Spleen (tissue), 11 donors: ENCODE measurements at regions not wholly inside any gene's neighbourhood (a gene's known extent, or its start where the extent isn't known, plus 50 kb on each side); places are given as distances from the start of the nearest gene placed in this dataset.

Source experiments
- DNase-seq: peaks from one replicate; pipeline ENCODE4 v3.0.0-alpha.2; 2020
- H3K27ac ChIP-seq, 8 donors: fragments of 200-600 bp; sonication (generic) in 7 of 8; 1 replicate in 4 of 8; 2 replicates in 4 of 8; pipeline versions ENCODE4 v1.5.0 to v1.8.0; 2016 to 2021; ENCODE audit warnings: inconsistent platforms in 4 of 8, mild to moderate bottlenecking in 4 of 8, moderate library complexity in 1 of 8
- H3K27me3 ChIP-seq, 7 donors: fragments of 200-600 bp; sonication (generic) in 6 of 7; replicated peaks in 1 of 7; 1 replicate in 4 of 7; 2 replicates in 3 of 7; pipeline versions ENCODE4 v1.5.0 to v1.8.0; 2016 to 2021; ENCODE audit warnings: inconsistent platforms in 3 of 7, mild to moderate bottlenecking in 1 of 7
- H3K36me3 ChIP-seq, 6 donors: fragments of 200-600 bp; sonication (generic) in 5 of 6; 1 replicate in 4 of 6; 2 replicates in 2 of 6; pipeline versions ENCODE4 v1.5.0 to v1.8.0; 2016 to 2021; ENCODE audit warnings: inconsistent platforms in 2 of 6
- H3K4me1 ChIP-seq, 6 donors: fragments of 200-600 bp; sonication (generic) in 5 of 6; 1 replicate in 3 of 6; 2 replicates in 3 of 6; pipeline versions ENCODE4 v1.5.0 to v1.8.0; 2016 to 2021; ENCODE audit warnings: inconsistent platforms in 3 of 6
- H3K4me3 ChIP-seq, 8 donors: fragments of 200-600 bp; sonication (generic) in 7 of 8; 1 replicate in 4 of 8; 2 replicates in 4 of 8; pipeline versions ENCODE4 v1.5.0 to v1.8.0; 2016 to 2021; ENCODE audit warnings: inconsistent platforms in 4 of 8, mild to moderate bottlenecking in 4 of 8, moderate library complexity in 2 of 8
- H3K9me3 ChIP-seq, 8 donors: fragments of 200-600 bp; sonication (generic) in 7 of 8; 1 replicate in 4 of 8; 2 replicates in 4 of 8; pipeline versions ENCODE4 v1.5.0 to v1.8.0; 2016 to 2021; ENCODE audit warnings: inconsistent platforms in 4 of 8
- CTCF ChIP-seq, 11 experiments: fragments of 200-600 bp in 7 of 11; fragments of 450-650 bp in 4 of 11; sonication (generic) in 4 of 11; IDR thresholded peaks in 8 of 11; conservative IDR thresholded peaks in 3 of 11; 1 replicate in 7 of 11; 2 replicates in 4 of 11; pipeline versions ENCODE4 v1.4.0 to v1.8.0; 2016 to 2021; ENCODE audit warnings: antibody characterized with exemption in 11 of 11, inconsistent platforms in 4 of 11, mild to moderate bottlenecking in 1 of 11
- POLR2A ChIP-seq, 3 donors: fragments of 450-650 bp; IDR thresholded peaks; one replicate each; pipeline ENCODE4 v1.5.1; 2017; ENCODE audit warnings: antibody characterized with exemption in 3 of 3, mild to moderate bottlenecking in 1 of 3
- POLR2AphosphoS5 ChIP-seq, 3 donors: sonication (generic); formaldehyde crosslinking; IDR thresholded peaks; one replicate each; pipeline ENCODE4 v1.5.1; 2017; ENCODE audit warnings: antibody characterized with exemption in 3 of 3
- WGBS, 5 donors: extraction: QIAGEN DNeasy Blood & Tissue Kit in 3 of 5; methylation state at CpG; one replicate each; pipeline versions ENCODE4 v1.1.5 to v1.1.7; 2013 to 2018; 5-methylcytosine and 5-hydroxymethylcytosine counted together
- intact Hi-C: fragments of 100-400 bp; cut with DNase I; formaldehyde crosslinking; loops from one replicate; pipeline ENCODE4 v1.15.0; 2023; ENCODE audit warnings: low total_unique reads
- donor health status: healthy with polysubstance abuse.
- donor health status: DM: no; HTN: no; CAD: no; lungs with moderate emphysema.
- donor health status: DM: no; HTN: no; CAD: no.
- donor health status: Bipolar disorder and iron deficiency.
- donor health status: healthy.
- donor health status: DM: no; HTN: no; CAD: no.
- donor health status: DM: yes; HTN: yes; CAD: no.

- Histone ChIP-seq H3K36me3 (no peaks in the 10 kb centered on the region), H3K9me3 (no peaks in the 10 kb centered on the region), H3K27ac (no peak overlapping the region), H3K4me3 (no peak overlapping the region), H3K27me3 (peaks cover 0 to 7% (median 0%) of the 10 kb centered on the region in 7 donors), H3K4me1 (no peaks in the 10 kb centered on the region)
- DNase-seq: no peak
- WGBS, 5 donors: 83 to 92% (median 88%) methylated on average over 5 of the region's 5 CpGs
- intact Hi-C loops: no loop called here
- TF ChIP-seq CTCF (IDR thresholded peaks at IDR 0.05 in 8 of 11, conservative IDR thresholded peaks at IDR 0.05 in 3 of 11) (no peak), POLR2AphosphoS5 (IDR thresholded peaks at IDR 0.05) (no peak), POLR2A (IDR thresholded peaks at IDR 0.05) (no peak)
Observed at GRCh38 chrX:97756879-97757278, 873.2 kb downstream of the RPA4 start.

GRCh38 chrX:97763391-97763790 is 879.7 kb downstream of the RPA4 start:
- Histone ChIP-seq H3K4me3 (no peak overlapping the region), H3K27me3 (no peaks in the 10 kb centered on the region), H3K4me1 (no peaks in the 10 kb centered on the region), H3K9me3 (no peaks in the 10 kb centered on the region), H3K36me3 (no peaks in the 10 kb centered on the region), H3K27ac (no peak overlapping the region)
- TF ChIP-seq POLR2AphosphoS5 (IDR thresholded peaks at IDR 0.05) (no peak), CTCF (IDR thresholded peaks at IDR 0.05 in 8 of 11, conservative IDR thresholded peaks at IDR 0.05 in 3 of 11) (no peak), POLR2A (IDR thresholded peaks at IDR 0.05) (no peak)
- intact Hi-C loops: no loop called here
- no peak for DNase-seq

- no peaks in the 10 kb centered on the region for H3K9me3 ChIP-seq
- H3K27me3 ChIP-seq: no peaks in the 10 kb centered on the region
- TF ChIP-seq CTCF (IDR thresholded peaks at IDR 0.05 in 8 of 11, conservative IDR thresholded peaks at IDR 0.05 in 3 of 11) (no peak), POLR2AphosphoS5 (IDR thresholded peaks at IDR 0.05) (no peak), POLR2A (IDR thresholded peaks at IDR 0.05) (no peak)
- intact Hi-C loops: no loop called here
- no peak for DNase-seq
- no peaks in the 10 kb centered on the region for H3K36me3 ChIP-seq
- no peak overlapping the region for H3K4me3 ChIP-seq
- no peak overlapping the region for H3K27ac ChIP-seq
- 0% methylated on average over 1 of the region's 1 CpG for WGBS, 5 donors
- H3K4me1 ChIP-seq: no peaks in the 10 kb centered on the region
Observed at GRCh38 chrX:97763981-97764380, 880.3 kb downstream of the RPA4 start.

GRCh38 chrX:97766501-97767095 is 882.9 kb downstream of the RPA4 start:
- H3K27me3 ChIP-seq: no peaks in the 10 kb centered on the region
- no peaks in the 10 kb centered on the region for H3K36me3 ChIP-seq
- no peak overlapping the region for H3K27ac ChIP-seq
- no peak for DNase-seq
- no peak for TF ChIP-seq POLR2AphosphoS5 (IDR thresholded peaks at IDR 0.05)
- no peak for TF ChIP-seq CTCF (IDR thresholded peaks at IDR 0.05 in 8 of 11, conservative IDR thresholded peaks at IDR 0.05 in 3 of 11)
- TF ChIP-seq POLR2A (IDR thresholded peaks at IDR 0.05): no peak
- intact Hi-C loops: no loop called here
- 73 to 87% (median 79%) methylated on average over 4 to 5 of the region's 5 CpGs for WGBS, 5 donors
- H3K4me3 ChIP-seq: no peak overlapping the region
- no peaks in the 10 kb centered on the region for H3K9me3 ChIP-seq
- no peaks in the 10 kb centered on the region for H3K4me1 ChIP-seq
